Stimulated activated CD8-positive, alpha-beta memory T cell treated with anti-CD3 and anti-CD28 coated beads, Interleukin-4, amount 100 ng/mL, for 24 hours (primary cell): ENCODE measurements at regions not wholly inside any gene's neighbourhood (a gene's known extent, or its start where the extent isn't known, plus 50 kb on each side); places are given as distances from the start of the nearest gene placed in this dataset.
"Not testable (repeated sequence)": the region's sequence is repeated elsewhere in the genome, so short reads cannot be mapped to it uniquely, and the experiment has no call there.

ENCODE experiments used
- DNase-seq: peaks from one replicate; pipeline ENCODE4 v3.0.0-alpha.2; 2020; ENCODE audit warnings: low read depth

DNA sequence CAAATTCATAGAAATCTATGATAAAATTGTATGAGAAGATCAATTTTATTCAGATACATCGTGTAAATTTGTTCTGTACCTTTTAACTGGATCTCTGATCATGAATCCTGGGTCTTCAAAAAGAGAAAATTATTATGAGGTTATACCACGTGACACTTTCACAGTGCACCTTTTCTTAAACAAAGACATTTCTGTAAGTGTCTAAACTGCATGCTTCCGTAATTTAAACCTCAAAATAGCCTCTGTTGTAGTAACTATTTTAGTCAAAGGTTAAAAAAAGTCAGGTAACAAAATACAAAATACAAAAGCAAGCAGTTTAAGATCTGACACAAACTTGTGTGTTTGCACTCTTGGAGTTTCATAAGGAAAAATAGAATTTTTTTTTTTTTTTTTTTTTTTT is 171.3 kb downstream of the SPIN4 start:
- DNase-seq, result not testable (repeated sequence)

DNA sequence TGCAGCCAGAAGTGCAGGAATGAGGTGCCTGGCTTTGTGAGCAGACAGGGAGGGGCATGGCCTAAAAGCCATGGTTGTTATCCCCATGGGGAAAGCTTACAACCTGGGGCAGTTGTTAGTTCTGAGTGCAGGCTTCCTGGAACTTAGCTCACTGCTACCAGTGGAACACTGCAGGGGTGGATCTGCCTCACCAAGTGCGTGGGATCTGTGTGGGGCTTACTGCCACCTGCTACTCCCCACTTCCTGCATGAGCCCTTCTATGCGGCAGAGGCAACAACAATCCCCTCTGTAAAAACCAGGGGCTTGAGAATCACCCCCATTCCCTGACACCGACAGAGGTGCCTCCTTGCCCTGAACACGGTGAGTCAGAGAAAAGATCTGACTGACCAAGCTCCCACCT is 174.6 kb downstream of the SPIN4 start:
- not testable (repeated sequence) for DNase-seq

DNA sequence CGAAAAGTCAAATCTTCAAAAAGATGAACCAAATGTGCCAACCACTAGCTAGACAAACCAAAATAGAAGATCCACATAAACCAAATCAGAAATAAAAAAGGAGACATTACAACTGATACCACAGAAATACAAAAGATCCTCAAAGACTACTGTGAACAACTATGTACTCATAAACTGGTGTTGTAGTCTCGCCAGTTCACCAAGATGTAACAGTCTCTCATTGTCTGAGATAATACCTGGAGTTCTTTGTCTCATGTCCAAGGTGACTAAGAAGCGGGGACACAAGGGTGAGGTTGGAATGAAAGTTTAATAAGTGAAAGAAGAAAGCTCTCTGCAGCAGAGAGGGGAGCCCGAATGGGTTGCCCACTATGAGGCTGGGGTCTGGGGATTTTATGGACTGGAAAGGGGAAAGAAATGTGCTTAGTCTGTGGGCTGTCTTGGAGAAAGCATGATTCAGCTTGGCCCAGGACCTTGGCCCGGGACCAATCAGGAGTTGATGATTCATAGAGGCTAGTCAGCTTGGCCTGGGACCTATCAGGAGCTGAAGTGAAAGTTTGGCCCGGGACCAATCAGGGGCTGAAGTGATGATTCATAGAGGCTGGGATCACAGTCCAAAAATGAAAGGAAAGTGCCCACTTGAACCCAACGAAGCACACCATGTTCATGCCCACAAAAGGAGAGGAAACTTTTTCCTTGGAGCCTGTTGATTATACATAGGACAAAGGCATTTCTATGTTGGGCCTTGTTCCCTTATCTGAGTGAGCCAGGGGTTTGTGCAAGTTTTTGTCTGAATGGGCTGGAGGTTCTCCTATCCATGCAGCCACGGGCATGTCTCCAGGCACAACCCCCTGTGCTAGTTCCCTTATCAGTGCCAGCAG is 177.1 kb downstream of the SPIN4 start:
- DNase-seq, result not testable (repeated sequence)

DNA sequence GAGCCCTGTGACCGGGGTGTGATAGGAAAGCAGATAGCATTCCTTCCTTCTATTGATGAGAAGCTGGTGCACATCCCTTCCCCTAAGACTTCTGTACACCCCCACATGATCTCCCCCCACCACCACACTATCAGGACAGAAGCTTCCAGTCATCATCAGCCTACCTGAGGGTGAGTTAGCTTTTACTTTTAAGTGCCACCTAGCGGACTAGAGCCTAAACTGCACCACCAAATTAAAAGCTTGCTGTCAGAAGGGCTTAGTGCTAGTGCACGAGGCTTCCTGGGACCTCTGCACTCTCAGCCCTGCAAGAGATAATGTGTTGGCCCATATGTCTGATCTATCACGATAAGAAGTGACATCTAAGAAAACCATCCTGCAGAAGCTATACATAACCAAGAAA is 181.7 kb downstream of the SPIN4 start:
- not testable (repeated sequence) for DNase-seq

DNA sequence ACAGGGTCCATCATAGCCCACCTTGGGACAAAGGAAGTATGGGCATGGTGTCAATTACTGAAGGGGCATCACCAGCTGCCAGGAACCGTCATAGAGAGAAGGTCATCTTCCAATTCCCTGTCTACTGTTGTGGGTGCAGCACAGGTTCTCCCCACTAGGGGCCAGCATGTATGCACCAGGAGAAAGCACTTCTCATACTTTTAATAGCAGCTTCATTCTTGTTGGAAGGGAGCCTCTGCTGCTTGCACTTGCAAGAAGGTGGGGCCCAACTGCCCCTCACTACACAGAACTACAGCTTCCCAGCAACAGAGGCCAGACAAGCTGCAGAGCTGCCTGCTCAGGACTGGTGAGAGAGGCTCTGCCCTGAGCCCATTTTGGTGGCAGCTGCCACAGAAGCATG is 182.2 kb downstream of the SPIN4 start:
- not testable (repeated sequence) for DNase-seq

DNA sequence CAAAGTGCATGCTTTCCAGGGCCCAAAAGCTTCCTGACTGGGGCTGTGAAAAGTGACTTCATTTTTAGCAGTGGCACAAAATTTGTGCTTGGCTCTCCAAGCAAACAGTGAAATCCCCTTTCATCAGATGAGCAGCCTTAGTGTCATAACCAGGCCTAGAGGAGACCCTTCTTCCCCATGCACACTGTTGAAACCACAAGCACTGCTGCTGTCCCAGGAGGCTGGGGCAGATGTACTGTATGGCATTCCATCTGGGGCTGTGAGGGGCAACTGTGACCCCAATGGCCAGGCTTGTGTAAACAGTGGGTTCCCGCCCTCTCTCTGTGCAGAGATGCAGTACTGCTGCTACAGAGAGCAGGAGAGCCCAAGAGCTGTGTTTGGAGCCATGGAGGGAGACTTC is 184.1 kb downstream of the SPIN4 start:
- DNase-seq, result not testable (repeated sequence)

DNA sequence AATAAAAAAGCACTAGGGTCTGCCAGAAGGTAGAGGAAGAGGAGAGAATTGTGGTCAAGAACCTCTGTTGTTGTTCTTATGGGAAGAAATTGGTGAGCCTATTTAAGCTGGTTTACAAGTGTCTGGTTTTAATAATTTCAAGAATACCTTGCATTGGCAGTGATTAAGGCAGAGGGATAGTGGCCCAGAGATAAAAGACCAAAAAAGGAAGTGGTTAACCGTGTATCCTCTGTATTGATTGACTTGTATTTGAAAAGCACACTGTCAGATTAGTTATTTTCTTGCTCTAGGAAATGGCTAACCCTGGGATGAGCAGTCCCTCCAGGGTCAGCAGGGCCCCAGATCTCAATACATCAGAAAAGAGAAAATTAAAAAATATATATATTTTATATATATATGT is 190.1 kb downstream of the SPIN4 start:
- DNase-seq, result not testable (repeated sequence)

DNA sequence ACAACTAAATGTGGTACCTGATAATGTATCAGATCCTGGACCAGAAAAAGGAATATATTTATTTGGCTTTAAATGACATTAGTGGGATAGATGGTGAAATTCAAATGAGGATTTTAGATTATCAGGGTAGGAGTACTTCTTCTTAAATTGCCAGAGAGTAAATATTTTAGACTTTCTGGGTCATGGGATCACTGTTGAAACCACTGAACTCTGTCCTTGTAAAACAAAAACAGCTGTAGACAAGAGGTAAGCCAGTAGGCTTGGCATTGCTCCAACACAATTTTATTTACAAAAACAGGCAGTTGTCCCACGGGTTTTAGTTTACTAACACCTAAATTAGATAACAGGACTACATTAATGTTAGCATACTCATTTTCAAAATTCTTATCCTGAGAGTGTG is 190.8 kb downstream of the SPIN4 start:
- DNase-seq, result not testable (repeated sequence)

DNA sequence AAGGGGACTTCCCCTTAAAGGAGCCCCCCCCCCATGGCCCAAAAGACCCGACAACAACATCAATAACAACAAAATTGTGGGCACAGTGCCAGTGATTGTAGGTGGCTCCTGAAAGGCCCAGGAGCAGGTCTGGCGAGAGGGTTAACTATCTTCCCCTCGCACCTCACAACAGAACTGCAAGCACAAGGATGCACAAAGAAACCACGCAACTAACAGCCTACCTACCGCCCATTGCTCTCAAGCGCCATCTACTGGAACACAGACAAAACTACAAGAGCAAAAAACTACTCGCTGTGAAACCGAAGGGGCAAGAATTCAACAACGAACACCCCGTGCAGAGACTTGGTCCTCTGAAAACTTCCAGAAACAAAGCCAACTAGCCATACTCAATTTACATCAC is 205.6 kb downstream of the SPIN4 start:
- not testable (repeated sequence) for DNase-seq

DNA sequence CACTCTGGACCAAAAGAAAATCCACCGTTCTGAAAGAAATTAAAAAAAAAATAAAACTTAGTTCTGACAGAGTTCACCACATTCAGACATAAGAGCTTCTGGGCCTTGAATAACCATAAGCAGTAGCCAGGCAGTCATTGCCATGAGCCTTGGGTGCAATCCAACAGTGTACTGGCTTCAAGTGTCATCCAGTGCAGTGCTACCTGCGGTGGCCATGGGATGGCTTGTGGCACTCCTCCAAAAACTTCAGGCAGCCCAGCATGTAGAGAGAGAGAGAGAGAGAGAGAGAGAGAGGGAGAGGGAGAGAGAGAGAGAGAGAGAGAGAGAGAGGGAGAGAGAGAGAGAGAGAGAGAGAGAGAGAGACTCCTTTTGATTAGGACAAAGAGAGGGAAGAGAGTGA is 208.5 kb downstream of the SPIN4 start:
- DNase-seq, result not testable (repeated sequence)

DNA sequence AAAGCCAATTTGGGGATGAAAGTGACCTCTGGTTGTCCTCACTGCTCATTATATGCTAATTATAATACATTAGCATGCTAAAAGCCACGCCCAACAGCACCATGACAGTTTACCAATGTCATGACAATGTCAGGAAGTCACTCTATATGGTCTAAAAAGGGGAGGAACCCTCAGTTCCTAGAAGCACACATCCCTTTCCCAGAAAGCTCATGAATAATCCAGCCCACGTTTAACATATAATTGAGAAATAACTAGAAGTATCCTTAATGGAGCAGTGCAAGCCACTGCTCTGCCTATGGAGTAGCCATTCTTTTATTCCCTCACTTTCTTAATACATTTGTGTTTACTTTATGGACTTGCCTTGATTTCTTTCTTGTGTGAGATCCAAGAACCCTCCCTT is 215.3 kb downstream of the SPIN4 start:
- not testable (repeated sequence) for DNase-seq

DNA sequence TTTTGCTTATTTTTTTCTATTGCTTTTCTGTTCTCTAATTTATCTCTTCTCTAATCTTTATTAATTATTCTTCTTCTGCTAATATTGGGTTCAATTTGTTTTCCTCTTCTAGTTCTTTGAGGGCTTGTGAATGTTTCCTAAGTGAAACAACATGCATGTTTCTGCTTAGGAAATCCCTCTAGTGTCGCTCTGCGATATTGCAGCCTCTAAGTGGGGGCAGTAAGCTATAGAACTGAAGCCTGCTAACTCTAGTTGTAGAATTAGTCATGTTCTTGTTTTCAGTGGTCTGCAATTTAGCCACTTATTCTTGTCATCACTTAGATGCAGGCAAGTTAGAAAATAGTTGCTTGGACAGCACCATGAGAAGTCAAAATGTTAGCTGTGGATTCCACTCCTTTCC is 222.6 kb downstream of the SPIN4 start:
- peak; percentile 21 for DNase-seq

DNA sequence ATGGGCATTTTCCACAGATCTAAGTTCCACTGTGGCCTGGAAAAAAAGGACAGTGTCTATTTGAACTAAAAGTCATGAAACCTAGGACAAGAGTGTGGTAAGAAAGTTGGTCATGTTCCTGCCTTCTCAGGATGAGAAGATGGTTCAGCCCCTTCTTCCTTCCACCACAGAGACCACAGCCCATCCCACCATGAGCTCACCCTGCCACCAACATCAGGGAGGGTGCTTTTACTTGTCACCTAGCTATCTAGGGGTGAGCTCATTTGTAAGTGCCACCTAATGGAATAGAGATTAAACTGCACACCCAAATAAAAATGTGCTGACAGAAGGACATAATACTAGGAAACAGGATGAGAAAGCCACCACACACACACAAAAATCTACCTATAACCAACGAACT is 235.9 kb downstream of the SPIN4 start:
- DNase-seq, result no peak

DNA sequence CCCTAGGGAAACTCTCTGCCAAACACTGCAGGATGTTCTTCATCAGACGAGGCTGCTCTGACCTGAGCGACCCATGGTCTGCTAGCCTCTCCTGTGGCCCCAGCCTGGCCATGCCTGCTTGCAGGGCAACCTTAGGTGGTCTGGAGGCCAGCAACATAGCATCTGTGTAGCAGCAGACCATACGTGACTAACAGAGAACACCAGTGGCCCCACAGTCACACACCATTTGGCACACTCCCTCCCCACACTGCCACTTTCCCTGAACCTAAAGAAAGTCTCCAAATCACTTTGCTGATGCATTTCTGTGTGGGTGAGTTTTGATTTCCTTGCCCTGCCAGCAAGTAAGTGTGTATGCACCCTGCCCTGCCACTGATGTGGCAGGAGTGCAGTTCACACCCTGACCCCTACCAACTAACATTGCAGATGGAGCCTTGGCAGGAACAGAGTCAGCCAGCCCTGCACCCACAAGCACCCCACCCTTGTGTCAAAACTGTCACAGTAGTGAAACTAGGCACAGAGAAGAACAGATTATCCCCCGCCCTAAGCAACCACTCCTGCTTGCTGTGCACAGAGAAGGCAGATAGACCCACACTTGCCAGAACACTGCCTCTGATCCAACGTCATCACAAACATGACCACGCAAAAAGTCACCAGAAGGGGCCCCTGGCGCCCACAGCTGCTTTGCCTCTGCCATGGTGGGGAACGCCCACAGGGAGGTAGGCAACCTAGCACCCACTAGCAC is 249.1 kb downstream of the SPIN4 start:
- DNase-seq, result no peak

DNA sequence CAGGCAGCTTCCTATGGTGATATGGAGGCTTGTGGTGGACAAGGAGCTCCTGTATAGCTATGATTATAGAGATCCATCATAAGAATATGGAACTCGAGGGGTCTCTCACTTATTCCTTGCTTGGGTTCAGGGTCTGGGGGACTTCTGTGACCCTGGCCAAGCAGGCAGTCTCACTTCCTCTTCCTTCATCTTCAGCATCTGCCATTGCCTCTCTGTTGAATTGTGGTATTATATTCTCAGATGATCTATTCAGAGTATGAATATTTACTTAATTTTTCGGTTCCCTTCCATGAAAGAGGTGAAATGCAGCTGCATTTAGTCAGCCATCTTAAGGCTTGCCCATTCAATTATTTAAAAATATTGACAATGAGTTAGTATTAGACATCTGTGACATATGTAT is 292.9 kb downstream of the SPIN4 start:
- DNase-seq, result no peak

DNA sequence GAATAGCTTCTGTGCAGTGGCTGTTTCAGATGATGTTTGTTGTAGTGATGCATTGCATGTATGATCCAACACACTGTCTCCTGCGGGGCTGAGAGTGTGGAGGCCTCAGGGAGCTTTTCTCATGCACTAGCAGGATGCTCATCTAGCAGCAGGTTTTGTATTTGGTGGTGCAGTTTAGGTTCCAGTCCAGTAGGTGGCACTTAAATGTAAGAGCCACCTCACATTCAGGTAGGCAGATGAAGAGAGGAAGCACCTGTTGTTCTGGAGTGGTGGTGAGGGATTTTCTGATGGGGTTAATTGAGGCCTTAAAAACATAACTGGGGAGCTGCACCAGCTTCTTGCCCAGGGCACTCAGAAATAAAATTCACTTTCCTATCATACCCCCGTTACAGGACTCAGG is 300.9 kb downstream of the SPIN4 start:
- DNase-seq, result no peak

DNA sequence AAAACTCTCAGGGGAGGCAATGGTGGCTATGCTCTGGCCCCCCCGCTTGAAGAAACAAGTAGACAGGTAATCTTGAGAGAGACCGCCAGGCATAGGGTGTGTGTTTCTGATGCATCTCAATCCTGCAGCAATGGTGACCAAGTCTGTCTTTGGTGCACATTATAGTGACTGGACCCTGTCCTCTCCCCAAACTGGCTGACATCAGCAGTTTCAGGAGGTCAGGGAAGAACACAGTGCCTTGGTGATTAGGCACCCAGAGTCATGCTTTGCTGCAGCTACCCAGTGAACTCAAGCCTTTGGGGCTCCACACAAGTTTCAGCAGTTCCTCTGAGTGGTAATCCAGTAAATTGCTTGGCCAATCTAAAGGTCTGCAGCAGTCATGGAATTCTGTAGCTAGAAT is 318.3 kb downstream of the SPIN4 start:
- DNase-seq, result no peak

DNA sequence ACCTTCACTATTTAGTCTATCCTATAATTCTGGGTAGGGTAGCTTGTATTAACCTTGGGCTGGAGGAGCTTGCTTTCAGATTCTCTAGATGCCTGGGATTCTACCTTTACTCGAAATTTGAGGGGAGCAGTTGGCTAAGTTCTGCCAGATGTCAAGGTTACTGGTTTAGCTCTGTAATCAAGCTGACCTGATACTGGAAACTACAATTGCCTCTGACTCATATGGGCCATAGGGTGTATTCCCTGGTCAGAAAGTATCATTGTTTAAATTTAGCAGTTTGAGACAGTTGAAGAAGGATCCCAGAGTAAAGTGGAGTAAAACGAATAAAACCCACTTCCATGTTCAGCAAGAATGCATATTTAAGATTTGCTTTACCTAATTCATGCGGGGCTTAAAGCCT is 337.6 kb downstream of the SPIN4 start:
- DNase-seq, result no peak

DNA sequence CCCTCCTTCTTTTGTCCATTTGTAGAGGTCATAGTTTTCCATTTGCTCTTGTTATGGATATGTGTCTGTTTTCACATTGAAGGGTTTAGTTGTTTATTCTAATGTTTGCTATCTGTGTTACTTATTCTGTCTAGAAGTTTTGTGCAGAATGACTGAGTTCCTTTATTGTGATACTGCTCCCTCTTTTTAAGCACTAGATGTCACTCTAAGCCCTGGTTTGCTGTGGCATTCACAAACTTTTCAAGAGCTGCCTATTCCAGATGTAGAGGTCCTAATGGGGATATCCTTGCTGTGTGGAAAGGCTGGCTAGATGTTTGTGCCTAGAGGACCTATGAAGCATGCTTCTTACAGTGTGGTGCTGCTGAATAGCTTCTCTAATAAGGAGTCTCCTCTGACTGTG is 338.6 kb downstream of the SPIN4 start:
- no peak for DNase-seq

DNA sequence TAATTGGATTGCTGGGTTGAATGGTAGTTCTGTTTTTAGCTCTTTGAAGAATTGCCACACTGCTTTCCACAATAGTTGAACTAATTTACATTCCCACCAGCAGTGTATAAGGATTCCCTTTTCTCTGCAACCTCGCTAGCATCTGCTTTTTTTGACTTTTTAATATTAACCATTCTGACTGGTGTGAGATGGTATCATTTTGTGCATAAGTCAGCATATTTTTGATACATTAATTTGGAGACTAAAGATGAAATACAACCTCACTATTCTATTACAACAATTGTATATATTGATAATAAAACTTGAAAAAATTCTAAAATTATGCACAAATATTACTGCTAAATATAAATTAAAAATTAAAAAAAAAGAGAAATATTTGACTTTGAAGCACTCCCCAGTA is 350.9 kb downstream of the SPIN4 start:
- DNase-seq, result not testable (repeated sequence)
